ENCODE measurements at regions not wholly inside any gene's neighbourhood (a gene's known extent, or its start where the extent isn't known, plus 50 kb on each side); places are given as distances from the start of the nearest gene placed in this dataset.

DNA sequence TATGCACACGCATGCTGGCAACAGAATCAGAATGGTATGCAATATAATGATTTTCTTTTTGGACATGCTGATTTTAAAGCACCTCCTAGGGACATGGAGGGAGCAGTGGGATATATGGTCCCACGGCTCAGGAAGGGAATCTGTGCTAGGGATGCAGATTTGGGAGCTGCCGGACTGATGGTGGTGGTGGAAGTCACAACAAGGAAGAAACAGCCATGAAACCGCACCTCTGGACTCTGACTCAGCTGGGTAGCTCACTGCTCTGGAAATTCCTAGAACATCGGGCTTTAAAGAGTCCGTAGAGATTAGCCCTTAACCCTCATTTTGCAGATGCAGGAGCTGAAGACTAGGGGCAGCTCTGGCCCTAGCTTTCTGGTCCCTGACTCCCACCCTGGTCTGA lies 364.3 kb upstream of the KLHL29 start:
- no peak for TF ChIP-seq CTCF (conservative IDR thresholded peaks at IDR 0.05; ENCODE audit: low read depth, low read length)
- no peak for TF ChIP-seq CHD1 (IDR thresholded peaks at IDR 0.05; ENCODE audit: low read depth, low read length)
- no peak for TF ChIP-seq SMC3 (IDR thresholded peaks at IDR 0.05; ENCODE audit: low read depth, low read length)
- TF ChIP-seq MAZ (IDR thresholded peaks at IDR 0.05; ENCODE audit: borderline replicate concordance, low read depth, low read length): no peak
- TF ChIP-seq CEBPB (IDR thresholded peaks at IDR 0.05; ENCODE audit: low read depth, low read length): no peak
- TF ChIP-seq, protein P1, sequence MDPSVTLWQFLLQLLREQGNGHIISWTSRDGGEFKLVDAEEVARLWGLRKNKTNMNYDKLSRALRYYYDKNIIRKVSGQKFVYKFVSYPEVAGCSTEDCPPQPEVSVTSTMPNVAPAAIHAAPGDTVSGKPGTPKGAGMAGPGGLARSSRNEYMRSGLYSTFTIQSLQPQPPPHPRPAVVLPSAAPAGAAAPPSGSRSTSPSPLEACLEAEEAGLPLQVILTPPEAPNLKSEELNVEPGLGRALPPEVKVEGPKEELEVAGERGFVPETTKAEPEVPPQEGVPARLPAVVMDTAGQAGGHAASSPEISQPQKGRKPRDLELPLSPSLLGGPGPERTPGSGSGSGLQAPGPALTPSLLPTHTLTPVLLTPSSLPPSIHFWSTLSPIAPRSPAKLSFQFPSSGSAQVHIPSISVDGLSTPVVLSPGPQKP (IDR thresholded peaks at IDR 0.05; ENCODE audit: borderline replicate concordance, low read depth, low read length): no peak
- TF ChIP-seq FOS (IDR thresholded peaks at IDR 0.05; ENCODE audit: low read depth, low read length): no peak
- TF ChIP-seq POLR2A (IDR thresholded peaks at IDR 0.05; ENCODE audit: low read depth, low read length): no peak
- TF ChIP-seq RCOR1 (IDR thresholded peaks at IDR 0.05; ENCODE audit: insufficient replicate concordance, low read length): no peak
- no peak for TF ChIP-seq RFX5 (IDR thresholded peaks at IDR 0.05; ENCODE audit: low read depth, low read length)
- H2BK120ac ChIP-seq (ENCODE audit: low read depth, low read length): no peak overlapping the region
- H3K23ac ChIP-seq (ENCODE audit: low read depth, low read length): no peak overlapping the region
- no peak overlapping the region for H2AK5ac ChIP-seq (ENCODE audit: low read depth, low read length)
- peaks cover 20% of the 10 kb centered on the region; the same call in 1 of the 2 replicates for H3K9me3 ChIP-seq (ENCODE audit: control insufficient read depth, insufficient read depth, low read length)
- no peak overlapping the region for H4K8ac ChIP-seq (ENCODE audit: low read depth in 2 of 2, low read length in 2 of 2)
- H3K79me1 ChIP-seq (ENCODE audit: low read depth in 1 of 2, low read length in 2 of 2): no peaks in the 10 kb centered on the region
- no peak overlapping the region for H3K18ac ChIP-seq (ENCODE audit: low read depth, low read length)
- no peaks in the 10 kb centered on the region for H3K4me1 ChIP-seq (ENCODE audit: control insufficient read depth, insufficient read depth, low read length)
- no peak overlapping the region for H2AK9ac ChIP-seq (replicated peaks; ENCODE audit: low read depth, low read length, poor library complexity)
- no peak overlapping the region for H2BK15ac ChIP-seq (ENCODE audit: low read depth, low read length)
- H3K27me3 ChIP-seq (ENCODE audit: control insufficient read depth, insufficient read depth, low read length): no peaks in the 10 kb centered on the region
- ChIA-PET POLR2A (ENCODE audit: unreplicated experiment) (no interaction called here), CTCF (no interaction called here)
- 40% methylated on average over 4 of the region's 6 CpGs; no CpG with 5 or more reads in 1 of the 2 experiments for WGBS, 2 experiments (ENCODE audit: extremely low coverage in 2 of 2, insufficient read length in 1 of 2)
- no peaks in the 10 kb centered on the region for H4K20me1 ChIP-seq (ENCODE audit: insufficient read depth, low read length)
- H2AFZ ChIP-seq (replicated peaks; ENCODE audit: low read length, poor library complexity): no peak overlapping the region
- no peak for DNase-seq
- H4K91ac ChIP-seq (ENCODE audit: insufficient read depth, low read depth, low read length): no peak overlapping the region
- no peak overlapping the region for H3K9ac ChIP-seq (ENCODE audit: low read depth, low read length)
- no peak overlapping the region for H3K14ac ChIP-seq (replicated peaks; ENCODE audit: low read depth, low read length)
- H2BK5ac ChIP-seq (ENCODE audit: low read depth, low read length, poor library complexity, severe bottlenecking): no peak overlapping the region
- intact Hi-C loops (cut with micrococcal nuclease): no loop called here
- H3K4ac ChIP-seq (ENCODE audit: low read depth, low read length): no peak overlapping the region
- H3K9me1 ChIP-seq (ENCODE audit: insufficient read depth, low read length): no peaks in the 10 kb centered on the region
- H3K27ac ChIP-seq (ENCODE audit: insufficient read depth, low read length): no peak overlapping the region
- H3K36me3 ChIP-seq (ENCODE audit: control insufficient read depth, insufficient read depth, low read length): no peaks in the 10 kb centered on the region
- in situ Hi-C loops (cut with MboI; ENCODE audit: low sequenced_read_pairs): no loop called here
- H3K56ac ChIP-seq (ENCODE audit: extremely low read depth, insufficient read depth, low read length): no peak overlapping the region
- BruUV-seq (replicated peaks): no TSS peak
- H2BK20ac ChIP-seq (ENCODE audit: low read depth, low read length): no peak overlapping the region
- no peak overlapping the region for H3K4me2 ChIP-seq (ENCODE audit: low read depth, low read length)
- dilution Hi-C loops (cut with HindIII; ENCODE audit: low sequenced_read_pairs, unreplicated experiment): no loop called here
- no peak overlapping the region for H4K5ac ChIP-seq (ENCODE audit: low read depth, low read length)
- no peak overlapping the region for H3K4me3 ChIP-seq (ENCODE audit: insufficient read depth, low read depth, low read length)
- ATAC-seq (ENCODE audit: low read depth): no peak

Data from IMR-90 (cell line).